Vagina (tissue), 2 donors: ENCODE measurements at regions not wholly inside any gene's neighbourhood (a gene's known extent, or its start where the extent isn't known, plus 50 kb on each side); places are given as distances from the start of the nearest gene placed in this dataset.

Experiments used
- CTCF ChIP-seq, 3 experiments: fragments of 450-650 bp in 2 of 3; fragments of 200-600 bp in 1 of 3; sonication (generic) in 1 of 3; IDR thresholded peaks; one replicate each; pipeline ENCODE4 v1.5.1; 2017 to 2019; ENCODE audit warnings: antibody characterized with exemption in 3 of 3, mild to moderate bottlenecking in 2 of 3, moderate library complexity in 2 of 3
- POLR2A ChIP-seq, 2 donors: fragments of 450-650 bp; IDR thresholded peaks; one replicate each; pipeline ENCODE4 v1.6.1; 2017; ENCODE audit warnings: antibody characterized with exemption in 2 of 2, mild to moderate bottlenecking in 2 of 2, moderate library complexity in 2 of 2
- POLR2AphosphoS5 ChIP-seq, 2 donors: sonication (generic); formaldehyde crosslinking; IDR thresholded peaks; one replicate each; pipeline ENCODE4 v1.9.0; 2017; ENCODE audit warnings: antibody characterized with exemption in 2 of 2, mild to moderate bottlenecking in 2 of 2, low read depth in 1 of 2; ENCODE audit not compliant: insufficient read depth in 1 of 2

DNA sequence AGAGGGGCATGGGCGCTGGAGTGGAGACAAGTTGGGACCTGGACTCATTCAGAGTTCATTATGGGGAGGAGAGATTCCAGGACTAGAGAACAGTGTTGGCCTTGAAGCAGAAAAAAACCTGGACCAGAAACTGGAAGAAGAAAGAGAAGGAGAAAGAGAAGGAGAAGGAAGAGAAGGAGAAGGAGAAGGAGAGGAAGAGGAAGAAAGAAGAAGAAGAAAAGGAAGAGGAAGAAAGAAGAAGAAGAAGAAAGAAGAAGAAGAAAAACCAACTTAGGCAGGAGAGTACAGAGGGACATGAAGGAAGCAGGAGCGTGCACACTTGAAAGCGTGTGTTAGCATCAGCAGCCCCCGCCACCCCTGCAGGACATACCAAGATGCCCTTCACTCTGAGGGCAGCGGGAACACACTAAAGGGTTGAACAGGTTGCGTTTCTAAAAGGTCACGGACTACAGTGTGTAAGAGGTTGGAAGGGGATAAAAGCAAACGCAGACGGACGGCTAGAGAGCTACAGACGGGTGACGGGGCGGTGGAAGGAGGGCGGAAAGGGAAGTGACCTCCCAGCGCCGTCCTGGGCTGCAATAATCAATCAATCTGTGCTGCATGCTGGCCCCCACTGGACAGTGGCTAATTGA lies 95.3 kb downstream of the SEC61G start:
- no peak for TF ChIP-seq POLR2A (IDR thresholded peaks at IDR 0.05)
- no peak for TF ChIP-seq CTCF (IDR thresholded peaks at IDR 0.05)
- TF ChIP-seq POLR2AphosphoS5 (IDR thresholded peaks at IDR 0.05; ENCODE audit: insufficient read depth in 1 of 2, low read depth in 1 of 2) = no peak
